Natural killer cell (primary cell): ENCODE measurements at regions not wholly inside any gene's neighbourhood (a gene's known extent, or its start where the extent isn't known, plus 50 kb on each side); places are given as distances from the start of the nearest gene placed in this dataset.
A peak's percentile ranks its signal among the peaks of the same experiment; 100 is the strongest.

Experiments
- ATAC-seq, 3 donors: fragments of 150-1000 bp in 2 of 3; fragments of 200-7000 bp in 1 of 3; cut with Tn5 transposase; 1 replicate in 1 of 3; 2 replicates in 2 of 3; pipeline ENCODE4 v1.10.0; 2021; ENCODE audit warnings: mild to moderate bottlenecking in 2 of 3, moderate library complexity in 2 of 3
- DNase-seq, 2 donors: peaks; one replicate each; pipeline versions ENCODE4 v3.0.0 to v3.0.0-alpha.2; 2013 to 2021; ENCODE audit warnings: mixed read lengths in 1 of 2
- H3K27ac ChIP-seq: one replicate; pipeline ENCODE4 v1.5.1; 2013; ENCODE audit warnings: mild to moderate bottlenecking, low read length
- H3K27me3 ChIP-seq: one replicate; pipeline ENCODE4 v1.6.1; 2013; ENCODE audit warnings: low read length; ENCODE audit not compliant: control insufficient read depth, insufficient read depth
- H3K36me3 ChIP-seq: one replicate; pipeline ENCODE4 v1.6.1; 2013; ENCODE audit warnings: low read length; ENCODE audit not compliant: control insufficient read depth, insufficient read depth
- H3K4me1 ChIP-seq: one replicate; pipeline ENCODE4 v1.6.1; 2013; ENCODE audit warnings: low read length; ENCODE audit not compliant: control insufficient read depth, insufficient read depth
- H3K4me3 ChIP-seq: one replicate; pipeline ENCODE4 v1.5.1; 2013; ENCODE audit warnings: low read length
- H3K9me3 ChIP-seq: one replicate; pipeline ENCODE4 v1.6.1; 2013; ENCODE audit warnings: low read length; ENCODE audit not compliant: control insufficient read depth, insufficient read depth
- H3K27ac Mint-ChIP-seq, 2 donors: one replicate each; pipeline ENCODE4 v1.8.0; 2022; ENCODE audit warnings: mild to moderate bottlenecking in 2 of 2, mixed read lengths in 2 of 2, moderate library complexity in 1 of 2
- H3K27me3 Mint-ChIP-seq, 2 donors: one replicate each; pipeline ENCODE4 v1.8.0; 2022; ENCODE audit warnings: low read depth in 2 of 2, mixed read lengths in 2 of 2
- H3K36me3 Mint-ChIP-seq: one replicate; pipeline ENCODE4 v1.8.0; 2022; ENCODE audit warnings: mixed read lengths
- H3K4me1 Mint-ChIP-seq, 2 donors: one replicate each; pipeline ENCODE4 v1.8.0; 2022; ENCODE audit warnings: mixed read lengths in 2 of 2
- H3K4me3 Mint-ChIP-seq: one replicate; pipeline ENCODE4 v1.8.0; 2022; ENCODE audit warnings: mild to moderate bottlenecking, moderate library complexity, mixed read lengths
- H3K9me3 Mint-ChIP-seq, 2 donors: one replicate each; pipeline ENCODE4 v1.8.0; 2022; ENCODE audit warnings: mixed read lengths in 2 of 2
- WGBS: methylation state at CpG from one replicate; pipeline ENCODE4 v1.1.7; 2013; ENCODE audit warnings: missing lambda C conversion rate; ENCODE audit not compliant: insufficient coverage; 5-methylcytosine and 5-hydroxymethylcytosine counted together
- intact Hi-C: fragments of 100-400 bp; cut with micrococcal nuclease; formaldehyde crosslinking; loops from one replicate; pipeline ENCODE4 v1.14.2; 2022
- TF ChIP-seq, protein P1 (sequence below): fragments of 200-600 bp; IDR thresholded peaks from one replicate; pipeline ENCODE4 v1.8.0; 2022; ENCODE audit warnings: antibody characterized with exemption

DNA sequence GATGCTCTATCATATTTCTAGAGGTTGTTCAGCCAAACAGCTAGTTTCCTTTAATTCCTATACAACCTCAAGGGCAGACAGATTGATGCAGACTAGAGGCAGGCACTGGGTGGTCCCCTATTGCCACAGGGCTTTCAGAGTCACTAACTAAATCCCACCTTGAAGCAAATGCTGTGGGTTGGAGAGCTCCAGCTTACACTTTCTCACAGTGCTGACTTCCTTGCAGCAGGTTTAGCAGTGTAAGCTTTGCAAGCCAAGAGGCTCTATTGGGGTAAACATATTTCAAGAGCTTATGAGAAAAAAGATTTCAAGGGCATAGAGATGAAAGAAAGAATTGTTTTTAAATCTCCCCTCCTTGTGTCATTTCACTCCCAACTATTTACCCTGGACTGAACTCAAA lies 366.5 kb upstream of the CRIM1 start:
- no peak overlapping the region for H3K27ac ChIP-seq
- no peaks in the 10 kb centered on the region for H3K4me1 Mint-ChIP-seq
- H3K27ac Mint-ChIP-seq: no peak overlapping the region
- intact Hi-C loops: no loop called here
- H3K9me3 Mint-ChIP-seq: no peaks in the 10 kb centered on the region
- H3K36me3 Mint-ChIP-seq: peaks cover under 1% of the 10 kb centered on the region
- H3K36me3 ChIP-seq: no peaks in the 10 kb centered on the region
- H3K9me3 ChIP-seq: no peaks in the 10 kb centered on the region
- no peak overlapping the region for H3K4me3 Mint-ChIP-seq
- H3K4me3 ChIP-seq: no peak overlapping the region
- TF ChIP-seq, protein P1, sequence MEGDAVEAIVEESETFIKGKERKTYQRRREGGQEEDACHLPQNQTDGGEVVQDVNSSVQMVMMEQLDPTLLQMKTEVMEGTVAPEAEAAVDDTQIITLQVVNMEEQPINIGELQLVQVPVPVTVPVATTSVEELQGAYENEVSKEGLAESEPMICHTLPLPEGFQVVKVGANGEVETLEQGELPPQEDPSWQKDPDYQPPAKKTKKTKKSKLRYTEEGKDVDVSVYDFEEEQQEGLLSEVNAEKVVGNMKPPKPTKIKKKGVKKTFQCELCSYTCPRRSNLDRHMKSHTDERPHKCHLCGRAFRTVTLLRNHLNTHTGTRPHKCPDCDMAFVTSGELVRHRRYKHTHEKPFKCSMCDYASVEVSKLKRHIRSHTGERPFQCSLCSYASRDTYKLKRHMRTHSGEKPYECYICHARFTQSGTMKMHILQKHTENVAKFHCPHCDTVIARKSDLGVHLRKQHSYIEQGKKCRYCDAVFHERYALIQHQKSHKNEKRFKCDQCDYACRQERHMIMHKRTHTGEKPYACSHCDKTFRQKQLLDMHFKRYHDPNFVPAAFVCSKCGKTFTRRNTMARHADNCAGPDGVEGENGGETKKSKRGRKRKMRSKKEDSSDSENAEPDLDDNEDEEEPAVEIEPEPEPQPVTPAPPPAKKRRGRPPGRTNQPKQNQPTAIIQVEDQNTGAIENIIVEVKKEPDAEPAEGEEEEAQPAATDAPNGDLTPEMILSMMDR: no peak
- no peaks in the 10 kb centered on the region for H3K4me1 ChIP-seq
- no peak for ATAC-seq
- no peak for DNase-seq
- H3K27me3 Mint-ChIP-seq: no peaks in the 10 kb centered on the region
- H3K27me3 ChIP-seq: no peaks in the 10 kb centered on the region

DNA sequence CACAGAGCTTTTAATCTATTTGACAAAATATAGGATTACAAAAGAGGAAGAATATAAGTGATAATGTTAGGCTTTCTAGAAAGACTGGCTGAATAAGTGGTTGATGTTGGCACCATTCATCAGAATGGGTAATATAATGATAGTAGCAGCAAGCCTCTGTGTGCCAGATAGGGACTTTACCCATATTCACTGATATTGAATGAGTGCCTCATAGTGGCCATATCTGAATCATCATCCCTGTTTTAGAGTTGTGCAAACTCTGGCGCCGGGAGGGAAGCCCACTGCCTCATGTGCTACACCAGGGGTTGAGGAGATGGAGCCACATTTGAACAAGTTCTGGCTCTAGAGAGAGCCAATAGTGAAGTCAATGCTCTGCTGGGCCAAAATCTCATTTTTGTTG lies 368.7 kb upstream of the CRIM1 start:
- Histone ChIP-seq H3K4me3 (no peak overlapping the region), H3K9me3 (no peaks in the 10 kb centered on the region), H3K4me1 (no peaks in the 10 kb centered on the region), H3K27me3 (no peaks in the 10 kb centered on the region), H3K27ac (no peak overlapping the region), H3K36me3 (no peaks in the 10 kb centered on the region)
- intact Hi-C loops: no loop called here
- no peak overlapping the region for H3K4me3 Mint-ChIP-seq
- ATAC-seq: no peak
- no peaks in the 10 kb centered on the region for H3K9me3 Mint-ChIP-seq
- no peaks in the 10 kb centered on the region for H3K4me1 Mint-ChIP-seq
- no peaks in the 10 kb centered on the region for H3K27me3 Mint-ChIP-seq
- no peaks in the 10 kb centered on the region for H3K36me3 Mint-ChIP-seq
- H3K27ac Mint-ChIP-seq: no peak overlapping the region
- WGBS: 100% methylated on average over 2 of the region's 2 CpGs
- TF ChIP-seq, protein P1: no peak
- no peak for DNase-seq

DNA sequence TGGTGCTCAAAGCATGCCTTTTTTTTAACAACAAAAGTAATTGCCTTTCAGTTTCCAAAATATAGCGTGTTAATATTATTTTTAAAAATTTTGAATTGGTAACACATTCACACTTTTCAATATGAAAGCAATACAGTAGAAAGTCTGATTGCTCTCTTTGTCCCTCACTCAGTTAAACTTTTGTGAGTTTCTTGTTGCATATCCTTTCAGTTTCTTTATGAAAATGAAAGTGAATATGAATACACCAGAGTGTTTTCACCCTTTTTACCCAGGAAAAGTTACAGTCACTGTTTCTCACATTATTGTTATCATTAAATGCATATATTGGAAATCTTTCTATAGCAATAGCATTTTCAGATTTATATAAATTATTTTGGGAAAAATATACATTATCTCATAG lies 377.4 kb upstream of the CRIM1 start:
- WGBS: no CpG with 5 or more reads among the region's 1 CpG
- Histone ChIP-seq H3K4me3 (peak overlapping the region; percentile 5), H3K36me3 (no peaks in the 10 kb centered on the region), H3K9me3 (no peaks in the 10 kb centered on the region), H3K4me1 (no peaks in the 10 kb centered on the region), H3K27ac (no peak overlapping the region), H3K27me3 (no peaks in the 10 kb centered on the region)
- H3K4me1 Mint-ChIP-seq: peaks cover 0 to 5% of the 10 kb centered on the region in 2 donors
- H3K9me3 Mint-ChIP-seq: no peaks in the 10 kb centered on the region
- no peak overlapping the region for H3K27ac Mint-ChIP-seq
- TF ChIP-seq, protein P1: no peak
- no peaks in the 10 kb centered on the region for H3K36me3 Mint-ChIP-seq
- DNase-seq (peak in 1 of 2 donors; percentile 15), ATAC-seq (peak; percentile 55 to 77 (median 71))
- peaks cover 0 to 2% of the 10 kb centered on the region in 2 donors for H3K27me3 Mint-ChIP-seq
- intact Hi-C loops: loop anchor here (10.0 kb wide), 1 partner anchor 267 kb away; no protein-coding TSS in a partner anchor
- peak overlapping the region; percentile 4 for H3K4me3 Mint-ChIP-seq

DNA sequence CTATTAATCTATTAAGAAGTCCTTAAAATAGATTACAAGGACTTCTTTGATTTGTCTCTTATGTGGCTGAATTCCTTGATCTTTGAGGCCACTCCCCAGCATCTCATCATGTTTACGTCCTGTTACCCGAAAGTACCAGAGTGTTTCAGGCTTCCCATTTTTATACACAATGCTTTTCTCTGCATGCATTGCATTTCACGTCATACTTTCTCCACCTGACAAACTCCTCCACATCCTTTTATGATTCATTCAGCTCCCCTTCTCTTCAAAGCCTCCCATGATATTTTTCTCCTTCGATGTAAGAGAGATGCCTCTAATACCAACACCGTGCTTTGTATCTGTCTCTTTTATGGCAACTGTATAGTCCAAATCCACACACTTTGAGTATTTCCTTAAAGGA lies 379.0 kb upstream of the CRIM1 start:
- ATAC-seq (no peak), DNase-seq (peak in 1 of 2 donors; percentile 5)
- no peak overlapping the region for H3K27ac Mint-ChIP-seq
- H3K4me1 Mint-ChIP-seq: peaks cover 0 to 5% of the 10 kb centered on the region in 2 donors
- peaks cover 6 to 8% of the 10 kb centered on the region in 2 donors for H3K27me3 Mint-ChIP-seq
- Histone ChIP-seq H3K4me1 (no peaks in the 10 kb centered on the region), H3K36me3 (no peaks in the 10 kb centered on the region), H3K27ac (no peak overlapping the region), H3K4me3 (no peak overlapping the region), H3K9me3 (no peaks in the 10 kb centered on the region), H3K27me3 (no peaks in the 10 kb centered on the region)
- TF ChIP-seq, protein P1: no peak
- H3K4me3 Mint-ChIP-seq: no peak overlapping the region
- no peaks in the 10 kb centered on the region for H3K9me3 Mint-ChIP-seq
- WGBS: 93% methylated on average over 5 of the region's 5 CpGs
- H3K36me3 Mint-ChIP-seq: no peaks in the 10 kb centered on the region
- intact Hi-C loops: loop anchor here (10.0 kb wide), 1 partner anchor 268 kb away; no protein-coding TSS in a partner anchor
